ENCODE measurements at regions not wholly inside any gene's neighbourhood (a gene's known extent, or its start where the extent isn't known, plus 50 kb on each side); places are given as distances from the start of the nearest gene placed in this dataset.

DNA sequence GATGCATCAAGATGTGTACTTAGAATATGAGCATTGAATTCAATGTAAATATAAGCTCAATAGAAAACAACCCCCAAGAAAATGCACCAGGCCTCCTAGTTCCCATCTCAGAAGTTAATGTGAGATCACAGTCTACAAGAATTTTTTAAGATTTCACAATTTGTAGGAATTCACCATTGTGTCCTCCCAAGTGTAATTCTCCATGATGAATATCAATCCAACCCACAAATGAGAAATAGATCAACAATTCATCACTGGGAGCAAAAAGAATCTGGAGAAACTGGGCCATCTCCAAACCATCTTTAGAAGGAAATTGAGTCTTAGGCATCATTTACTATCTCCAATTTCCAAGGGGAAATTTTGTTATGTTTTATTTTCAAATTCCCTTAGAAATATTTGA is 310.5 kb upstream of the GOT2 start:
- TF ChIP-seq CTCF (conservative IDR thresholded peaks at IDR 0.05; ENCODE audit: low read length) = no peak
- peak; percentile 78 for DNase-seq (ENCODE audit: low read depth)
- H3K4me3 ChIP-seq (ENCODE audit: low read length) = no peak overlapping the region

GRCh38 chr16:59042301-59042700 is 308.2 kb upstream of the GOT2 start:
- no peak overlapping the region for H3K4me3 ChIP-seq (ENCODE audit: low read length)
- no peak for DNase-seq (ENCODE audit: low read depth)
- no peak for TF ChIP-seq CTCF (conservative IDR thresholded peaks at IDR 0.05; ENCODE audit: low read length)

- peak; percentile 64 for DNase-seq (ENCODE audit: low read depth)
- no peak for TF ChIP-seq CTCF (conservative IDR thresholded peaks at IDR 0.05; ENCODE audit: low read length)
- H3K4me3 ChIP-seq (ENCODE audit: low read length) = no peak overlapping the region
Measured at GRCh38 chr16:59039066-59039720, 305.1 kb upstream of the GOT2 start.

GRCh38 chr16:59030923-59031485 is 296.9 kb upstream of the GOT2 start:
- TF ChIP-seq CTCF (conservative IDR thresholded peaks at IDR 0.05; ENCODE audit: low read length) = no peak
- H3K4me3 ChIP-seq (ENCODE audit: low read length) = no peak overlapping the region
- no peak for DNase-seq (ENCODE audit: low read depth)

- no peak overlapping the region for H3K4me3 ChIP-seq (ENCODE audit: low read length)
- TF ChIP-seq CTCF (conservative IDR thresholded peaks at IDR 0.05; ENCODE audit: low read length) = no peak
- peak; percentile 15 for DNase-seq (ENCODE audit: low read depth)
Measured at GRCh38 chr16:59021751-59022150, 287.6 kb upstream of the GOT2 start.

GRCh38 chr16:59013930-59014329 is 279.8 kb upstream of the GOT2 start:
- no peak for DNase-seq (ENCODE audit: low read depth)

More at GRCh38 chr16:59013930-59014329, 279.8 kb upstream of the GOT2 start:
- TF ChIP-seq CTCF (conservative IDR thresholded peaks at IDR 0.05; ENCODE audit: low read length) = no peak
- H3K4me3 ChIP-seq (ENCODE audit: low read length) = no peak overlapping the region

Data from AG10803 (cell line).